ENCODE measurements at regions not wholly inside any gene's neighbourhood (a gene's known extent, or its start where the extent isn't known, plus 50 kb on each side); places are given as distances from the start of the nearest gene placed in this dataset.

DNA sequence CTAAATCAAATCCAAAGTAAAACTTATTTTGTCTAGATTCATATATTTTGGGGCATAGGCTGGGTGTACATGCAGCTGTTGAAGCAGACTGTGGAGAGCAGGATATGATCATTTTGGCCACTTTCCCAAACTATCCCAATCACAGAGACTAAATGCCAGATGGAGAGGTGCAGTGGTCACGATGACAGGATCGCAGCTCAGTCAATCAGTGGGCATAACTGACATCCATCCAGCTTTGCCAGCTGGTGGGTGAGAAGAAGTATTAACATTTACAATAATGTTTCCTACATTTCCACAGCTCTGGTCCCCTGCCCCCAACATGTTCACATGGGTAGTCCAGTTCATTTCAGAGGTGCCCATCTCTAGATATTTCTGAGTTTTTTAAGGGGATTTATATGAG, 255.5 kb upstream of the SESN3 start:
- no peak for DNase-seq (ENCODE audit: low read depth, low spot score)

DNA sequence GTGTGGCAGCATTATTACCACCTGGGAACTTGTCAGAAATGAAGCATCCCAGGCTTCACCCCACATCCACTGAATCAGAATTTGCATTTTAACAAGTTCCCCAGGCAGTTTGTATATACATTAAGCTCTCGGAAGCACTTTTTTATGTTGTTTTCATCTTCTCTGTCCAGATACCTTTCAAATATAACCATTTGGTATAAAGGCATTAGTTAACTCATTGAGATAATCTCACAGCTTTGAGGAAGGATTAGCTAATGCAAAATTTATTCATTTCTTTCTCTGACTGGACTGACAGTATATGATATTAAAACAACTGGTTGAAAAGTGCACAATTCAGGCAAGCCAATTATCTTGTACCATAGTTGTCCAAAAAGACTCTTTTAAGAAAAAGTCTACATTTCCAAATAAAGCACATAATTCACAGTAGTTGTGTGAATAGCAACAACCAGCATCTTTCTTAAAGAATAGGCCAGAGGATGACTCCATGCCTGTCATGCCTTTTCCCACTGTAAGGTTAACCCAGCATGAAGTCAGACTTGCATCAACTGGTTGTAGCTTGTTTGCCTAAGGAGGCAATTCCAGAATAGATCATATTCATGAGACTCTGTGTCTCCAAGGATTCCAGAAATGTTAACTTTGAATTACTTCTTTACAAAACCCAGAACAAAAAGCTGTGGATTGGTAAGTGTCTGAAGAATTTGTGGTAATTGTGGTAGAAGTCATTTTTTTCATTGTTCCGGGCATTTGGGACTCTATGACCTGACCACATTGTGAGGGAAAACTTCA, 254.3 kb upstream of the SESN3 start:
- DNase-seq (ENCODE audit: low read depth, low spot score), result no peak

DNA sequence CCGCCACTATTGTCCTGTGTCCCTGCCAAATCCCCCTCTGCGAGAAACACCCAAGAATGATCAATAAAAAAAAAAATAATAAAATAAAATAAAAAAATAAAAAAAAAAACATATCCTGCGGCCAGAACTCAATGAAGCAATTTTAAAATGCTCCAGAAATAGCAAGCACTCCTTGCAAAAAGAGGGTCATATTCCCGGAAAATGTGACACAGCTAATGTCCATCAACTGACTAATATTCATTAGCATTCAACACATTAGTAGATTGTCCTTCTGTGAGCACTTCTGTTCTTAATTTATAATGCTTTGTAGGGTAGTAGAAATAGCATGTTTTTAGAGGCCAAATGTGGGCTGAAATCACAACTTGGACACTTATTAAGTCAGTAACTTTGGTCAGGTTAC, 252.3 kb upstream of the SESN3 start:
- no peak for DNase-seq (ENCODE audit: low read depth, low spot score)

DNA sequence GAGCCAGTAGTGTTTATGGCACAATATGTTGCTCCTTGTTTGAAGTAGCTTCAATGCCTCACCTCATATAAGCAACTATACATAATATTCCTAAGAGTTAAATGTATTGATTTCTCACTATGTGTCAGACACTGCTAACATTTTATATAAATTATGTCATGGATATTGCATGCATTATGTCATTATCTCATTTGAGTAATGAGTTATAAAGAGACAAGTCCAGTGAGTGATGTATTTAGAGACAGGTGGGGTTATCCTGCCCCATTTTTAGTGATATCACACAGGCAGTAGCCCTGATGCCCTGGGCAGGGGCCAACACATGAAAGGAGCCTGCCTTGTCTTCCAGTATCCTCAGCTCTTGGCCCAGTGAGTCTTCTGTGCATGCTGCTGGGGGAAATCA, 247.0 kb upstream of the SESN3 start:
- no peak for DNase-seq (ENCODE audit: low read depth, low spot score)

DNA sequence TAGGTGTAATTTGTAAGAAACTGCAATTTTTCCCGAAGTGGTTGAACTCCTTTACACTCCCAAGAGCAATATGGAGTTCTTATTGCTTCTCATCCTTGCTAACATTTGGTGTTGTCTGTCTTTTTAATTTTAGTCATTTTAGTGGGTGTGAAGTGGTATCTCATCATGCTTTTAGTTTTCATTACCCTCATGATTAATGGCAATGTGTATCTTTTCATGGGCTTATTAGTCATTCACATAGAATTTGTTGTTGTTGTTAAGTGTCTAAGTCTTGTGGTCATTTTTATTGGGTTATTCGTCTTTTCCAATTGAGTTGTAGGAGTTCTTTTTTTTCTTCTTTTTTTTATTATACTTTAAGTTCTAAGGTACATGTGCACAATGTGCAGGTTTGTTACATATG, 238.3 kb upstream of the SESN3 start:
- no peak for DNase-seq (ENCODE audit: low read depth, low spot score)

DNA sequence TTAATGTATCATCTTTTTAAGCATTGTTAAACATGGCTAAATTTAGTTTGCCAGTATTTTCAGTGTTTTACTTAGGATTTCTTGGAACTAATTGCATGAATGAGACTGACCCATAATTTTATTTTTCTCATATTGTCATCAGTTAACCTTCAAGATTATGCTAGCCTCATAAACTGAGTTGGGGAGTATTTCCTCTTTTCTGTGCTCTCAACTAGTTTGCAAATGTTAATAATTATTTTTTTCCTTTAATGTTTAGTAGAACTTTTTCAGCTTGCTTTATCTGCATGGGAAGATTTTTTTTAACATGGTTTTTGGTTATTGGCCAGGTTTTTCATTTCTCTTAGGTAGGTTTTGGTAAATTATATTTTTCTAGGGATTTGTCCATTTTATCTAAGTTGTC, 235.4 kb upstream of the SESN3 start:
- no peak for DNase-seq (ENCODE audit: low read depth, low spot score)

DNA sequence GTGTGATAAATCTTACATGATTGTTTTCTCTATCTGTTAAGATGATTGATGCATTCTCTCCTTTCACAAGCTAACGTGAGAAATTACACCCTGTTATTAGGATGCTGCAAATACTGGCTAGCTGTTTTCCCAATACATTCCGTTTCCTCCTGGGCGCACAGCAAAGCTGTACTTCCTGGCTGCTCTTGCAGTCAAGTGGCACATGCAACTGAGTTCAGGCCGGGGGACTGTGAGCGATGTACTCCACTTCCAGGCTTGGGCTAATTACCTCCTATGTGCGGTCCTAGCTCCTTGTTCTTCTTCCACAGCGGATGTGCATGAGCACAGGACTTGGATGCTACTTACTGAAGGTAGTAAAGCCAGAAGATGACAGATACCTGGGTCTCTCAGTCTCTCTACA, 234.9 kb upstream of the SESN3 start:
- no peak for DNase-seq (ENCODE audit: low read depth, low spot score)

DNA sequence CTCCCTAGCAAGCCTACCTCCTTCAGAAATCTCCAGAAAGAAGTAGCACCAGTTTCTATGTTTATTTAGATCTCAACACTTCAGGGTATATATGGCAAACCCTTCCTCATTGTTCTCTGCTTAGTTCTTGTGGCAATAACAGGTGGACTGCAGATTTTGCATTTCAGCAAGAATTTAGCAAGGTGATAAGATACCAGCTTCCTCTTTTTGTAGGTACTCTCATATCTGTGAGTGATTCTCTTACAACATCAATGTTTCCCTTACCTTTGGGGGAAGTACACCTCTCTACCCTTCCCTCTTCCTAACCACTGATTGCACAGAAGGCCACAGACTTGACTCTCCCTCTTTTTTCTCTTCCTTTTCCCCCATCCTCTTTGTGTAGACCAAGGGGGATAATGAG, 230.9 kb upstream of the SESN3 start:
- DNase-seq (ENCODE audit: low read depth, low spot score), result no peak

DNA sequence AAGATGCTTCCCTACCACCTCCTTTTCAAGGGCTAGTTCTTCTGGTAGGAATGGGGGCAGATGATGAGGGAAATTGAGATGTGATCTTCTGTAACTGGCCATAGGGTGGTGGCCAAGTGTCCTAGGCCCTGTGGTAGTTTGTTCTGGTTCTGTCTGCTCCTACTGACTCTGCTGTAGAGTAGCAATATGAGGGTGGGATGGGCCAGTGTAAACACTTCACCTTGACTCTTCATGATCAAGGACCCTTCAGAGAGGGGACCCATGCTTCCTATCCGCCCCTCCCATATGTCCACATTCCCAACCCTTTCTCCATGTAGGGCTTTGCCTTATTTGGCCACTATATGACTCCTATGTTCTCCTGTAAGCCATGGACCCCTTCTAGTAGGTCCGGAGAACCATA, 230.3 kb upstream of the SESN3 start:
- DNase-seq (ENCODE audit: low read depth, low spot score), result no peak

DNA sequence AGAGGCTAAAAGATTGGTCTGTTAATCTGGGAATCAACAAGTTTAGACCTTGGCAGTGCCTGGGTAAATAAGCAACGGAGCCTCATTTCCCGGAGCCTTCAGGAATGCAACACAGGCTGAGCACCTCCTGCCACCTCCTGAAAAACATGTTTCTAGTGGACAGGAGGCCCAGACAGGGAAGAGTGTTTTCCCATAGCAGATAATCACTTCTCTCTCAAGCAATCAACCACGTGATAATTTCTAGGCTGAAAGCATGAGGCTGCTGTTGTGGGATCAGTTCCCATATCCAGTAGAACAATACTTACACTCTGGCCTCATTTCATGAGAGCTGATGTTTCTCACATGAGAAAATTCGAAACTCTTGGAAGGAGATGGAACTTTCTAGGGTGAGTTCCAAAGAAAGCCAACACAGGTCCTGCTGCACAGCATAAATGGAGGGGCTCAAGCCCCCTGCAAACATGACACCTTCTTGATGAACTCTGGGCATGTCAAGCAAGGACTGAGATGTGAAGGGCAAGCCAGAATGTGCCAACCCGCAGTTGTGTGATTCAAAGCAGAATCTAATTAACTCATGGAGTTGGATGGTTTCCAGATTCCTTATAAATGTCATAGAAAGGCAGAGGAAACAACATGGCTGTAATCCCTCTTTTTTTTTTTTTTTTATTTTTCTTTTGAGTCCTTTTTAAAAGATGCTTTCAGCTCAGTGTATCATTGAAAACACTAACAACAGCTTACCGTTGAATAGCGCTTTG, 228.5 kb upstream of the SESN3 start:
- no peak for DNase-seq (ENCODE audit: low read depth, low spot score)

DNA sequence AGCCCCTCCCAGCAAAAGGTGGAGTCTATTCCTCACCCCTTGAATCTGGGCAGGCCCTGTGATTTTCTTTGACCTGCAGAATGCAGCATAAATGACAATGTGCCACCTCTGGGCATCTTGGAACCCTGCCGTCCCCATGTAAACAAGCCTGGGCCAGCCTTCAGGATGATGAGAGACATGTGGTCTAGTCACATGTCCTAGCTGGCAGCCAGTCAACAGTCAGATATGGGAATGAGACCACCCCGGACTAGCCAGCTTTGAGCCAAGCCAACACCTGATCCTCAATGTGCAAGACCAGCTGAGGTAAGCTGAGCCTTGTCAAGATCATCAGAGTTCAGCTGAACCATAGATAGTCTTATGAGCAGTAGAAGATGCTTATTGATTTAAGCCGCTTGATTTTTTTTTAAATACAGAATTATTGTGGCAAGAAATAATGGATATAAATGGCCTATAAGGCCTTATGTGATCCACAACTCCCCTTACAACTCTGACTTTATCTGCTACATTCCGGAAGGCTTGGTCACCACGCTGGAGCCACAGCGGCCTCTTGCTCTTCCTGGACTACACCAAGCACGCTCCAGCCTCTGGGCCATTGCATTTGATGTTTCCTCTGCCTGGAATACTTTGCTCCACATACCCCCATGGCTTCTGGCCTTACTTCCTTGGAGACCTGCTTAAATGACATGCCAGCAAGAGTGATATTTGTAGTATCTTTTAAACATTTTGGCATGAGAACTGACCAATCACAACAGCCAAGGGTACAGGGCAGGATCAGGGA, 225.9 kb upstream of the SESN3 start:
- no peak for DNase-seq (ENCODE audit: low read depth, low spot score)

DNA sequence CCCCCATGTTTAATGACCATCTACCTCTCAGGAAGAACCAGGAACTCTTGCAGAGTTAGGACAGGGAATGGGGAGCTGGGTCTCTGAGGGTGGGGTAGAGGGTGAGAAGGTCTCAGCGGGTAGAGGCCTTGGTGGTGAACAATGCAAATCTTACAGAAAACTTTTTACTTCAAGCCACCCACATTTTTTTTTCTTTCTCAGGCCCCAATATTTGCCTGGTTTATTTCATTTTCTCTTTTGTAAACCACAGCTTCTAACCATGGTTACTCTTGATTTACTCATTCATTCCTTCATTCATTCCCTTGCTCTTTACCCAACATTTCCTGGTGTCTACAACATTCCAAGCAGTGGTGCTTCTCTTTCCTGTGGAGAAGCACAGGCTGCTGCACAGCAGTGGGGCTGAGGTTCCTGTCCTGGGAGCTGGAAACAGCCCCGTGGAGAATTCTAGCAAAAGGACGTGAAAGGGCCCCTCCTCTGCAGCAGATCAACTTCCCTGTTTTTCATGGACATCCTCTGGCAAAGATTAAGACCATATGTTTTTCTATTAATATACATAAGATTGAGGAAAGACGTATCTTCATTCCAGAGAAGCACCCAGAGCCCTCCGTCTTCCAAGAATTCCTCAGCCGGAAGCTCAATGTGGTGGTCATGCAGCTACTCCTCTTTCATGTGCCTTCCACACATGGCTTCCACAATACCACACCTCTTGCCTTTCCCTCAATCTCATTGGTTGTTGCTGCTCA, 224.4 kb upstream of the SESN3 start:
- DNase-seq (ENCODE audit: low read depth, low spot score), result no peak

DNA sequence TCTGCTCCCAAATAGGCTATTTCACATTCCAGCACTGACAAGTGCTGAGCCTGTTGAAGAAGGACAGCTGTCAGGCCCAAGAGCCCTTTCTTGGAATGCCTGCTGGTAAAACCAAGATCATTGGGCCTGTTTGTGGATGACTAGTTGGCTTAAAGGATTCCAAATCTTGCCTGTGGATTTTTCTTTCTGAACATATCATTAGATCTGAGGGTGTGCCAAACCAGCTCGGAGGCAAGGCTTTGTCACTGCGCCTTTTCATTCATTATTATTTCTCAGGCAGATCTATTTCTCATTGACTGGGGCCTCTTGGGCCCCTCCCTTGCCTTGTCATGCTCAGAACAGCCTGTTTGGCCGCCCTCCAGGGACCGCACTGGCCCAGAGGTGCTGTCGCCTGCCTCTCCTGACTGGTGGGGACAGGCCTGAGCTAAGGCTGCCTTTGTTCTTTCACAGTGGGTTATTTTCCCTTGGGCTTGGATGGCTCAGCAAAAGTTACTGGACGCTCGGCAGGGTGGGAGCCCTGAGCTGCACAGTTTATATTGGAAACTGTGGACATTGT, 222.7 kb upstream of the SESN3 start:
- DNase-seq (ENCODE audit: low read depth, low spot score), result no peak

DNA sequence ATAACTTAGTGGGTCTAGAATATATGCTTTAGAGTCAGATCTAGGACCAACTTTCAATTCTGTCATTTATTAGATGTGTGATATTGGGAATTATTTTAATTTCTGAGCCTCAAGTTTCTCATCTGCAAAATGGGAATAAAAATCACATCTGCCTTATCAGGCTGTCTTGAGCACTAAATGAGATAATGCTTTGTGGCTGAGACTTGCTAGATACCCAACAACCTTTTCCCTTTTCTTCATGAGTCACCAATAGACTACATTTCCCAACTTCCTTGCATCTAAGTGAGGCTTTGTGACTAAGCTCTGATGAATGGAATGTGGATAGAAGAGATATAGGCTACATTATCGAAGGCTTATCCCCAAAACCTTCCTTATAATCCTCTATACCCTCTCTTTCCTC, 220.7 kb upstream of the SESN3 start:
- no peak for DNase-seq (ENCODE audit: low read depth, low spot score)

DNA sequence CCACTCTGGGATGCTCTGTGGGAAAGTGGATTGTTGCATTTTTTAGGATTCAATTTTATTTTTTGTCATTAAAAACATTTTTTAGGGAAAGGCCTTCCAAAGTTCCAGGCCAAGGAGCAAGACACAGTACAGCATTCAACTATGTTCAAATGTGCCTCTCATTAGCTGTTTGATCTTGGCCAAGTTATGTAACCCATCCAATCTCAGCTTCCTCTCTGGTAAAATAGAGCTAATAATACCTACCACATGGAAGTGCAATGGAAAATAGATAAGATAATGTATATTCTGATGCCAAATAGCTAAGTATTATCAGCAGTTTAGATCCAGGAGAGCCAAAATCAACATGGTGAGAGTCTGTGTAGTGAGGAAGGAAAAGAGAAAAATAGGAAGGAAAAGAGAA, 220.3 kb upstream of the SESN3 start:
- no peak for DNase-seq (ENCODE audit: low read depth, low spot score)

DNA sequence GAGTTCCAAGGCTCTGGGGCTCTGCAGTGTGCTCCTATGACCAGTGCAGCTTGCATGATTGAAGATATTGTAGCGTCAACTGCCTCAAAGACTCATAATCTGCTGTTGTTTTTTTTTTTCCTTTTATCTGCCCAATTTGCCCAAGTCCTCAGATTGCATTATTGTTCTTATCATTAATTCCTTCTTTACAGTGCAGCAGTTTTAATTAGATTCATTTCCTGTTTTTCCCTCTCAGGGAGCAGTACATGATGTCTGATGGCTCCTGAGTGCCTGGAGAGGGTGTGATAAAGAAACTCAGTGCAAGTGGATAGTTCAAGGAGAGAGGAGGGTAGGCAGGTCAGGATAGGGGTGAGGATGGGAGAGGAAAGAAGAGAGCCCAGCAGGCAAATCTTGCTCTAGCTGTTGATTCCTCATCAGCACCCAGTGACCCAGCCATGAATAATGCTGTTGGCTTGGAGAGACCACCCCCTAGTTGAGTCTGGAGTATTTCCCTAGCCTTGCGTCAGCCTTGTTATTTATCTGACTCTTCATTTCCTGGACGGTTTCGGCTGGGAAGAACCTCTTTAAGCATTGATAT, 219.6 kb upstream of the SESN3 start:
- DNase-seq (ENCODE audit: low read depth, low spot score), result no peak

DNA sequence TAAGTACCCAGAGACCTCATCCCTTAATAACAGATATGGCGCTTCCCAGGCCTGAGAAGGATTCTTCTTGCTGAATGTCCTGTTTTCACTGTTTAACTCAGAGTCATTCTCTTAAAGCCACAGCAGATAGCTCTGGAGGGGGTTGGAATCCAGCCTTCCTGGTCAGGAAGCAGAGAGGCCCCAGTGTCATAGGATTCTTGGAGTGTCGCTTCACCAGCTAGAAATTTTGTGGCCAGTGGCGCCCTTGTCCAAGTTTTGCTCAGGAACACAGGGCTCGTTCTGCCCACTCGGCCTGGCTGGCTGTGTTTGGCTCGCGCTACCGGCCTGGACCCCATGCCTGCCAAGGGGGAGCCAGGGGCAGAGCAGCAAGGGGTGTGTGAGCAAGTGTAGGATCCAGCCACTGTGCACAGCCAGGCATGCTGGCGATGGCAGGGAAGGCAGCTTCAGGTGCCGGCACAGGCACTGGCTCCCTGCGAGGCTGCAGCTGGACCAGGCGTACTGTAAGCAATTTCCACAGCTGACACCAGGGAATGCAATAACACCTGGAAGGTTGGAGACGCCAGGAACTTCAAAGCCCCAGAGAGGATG, 214.8 kb upstream of the SESN3 start:
- DNase-seq (ENCODE audit: low read depth, low spot score), result no peak

DNA sequence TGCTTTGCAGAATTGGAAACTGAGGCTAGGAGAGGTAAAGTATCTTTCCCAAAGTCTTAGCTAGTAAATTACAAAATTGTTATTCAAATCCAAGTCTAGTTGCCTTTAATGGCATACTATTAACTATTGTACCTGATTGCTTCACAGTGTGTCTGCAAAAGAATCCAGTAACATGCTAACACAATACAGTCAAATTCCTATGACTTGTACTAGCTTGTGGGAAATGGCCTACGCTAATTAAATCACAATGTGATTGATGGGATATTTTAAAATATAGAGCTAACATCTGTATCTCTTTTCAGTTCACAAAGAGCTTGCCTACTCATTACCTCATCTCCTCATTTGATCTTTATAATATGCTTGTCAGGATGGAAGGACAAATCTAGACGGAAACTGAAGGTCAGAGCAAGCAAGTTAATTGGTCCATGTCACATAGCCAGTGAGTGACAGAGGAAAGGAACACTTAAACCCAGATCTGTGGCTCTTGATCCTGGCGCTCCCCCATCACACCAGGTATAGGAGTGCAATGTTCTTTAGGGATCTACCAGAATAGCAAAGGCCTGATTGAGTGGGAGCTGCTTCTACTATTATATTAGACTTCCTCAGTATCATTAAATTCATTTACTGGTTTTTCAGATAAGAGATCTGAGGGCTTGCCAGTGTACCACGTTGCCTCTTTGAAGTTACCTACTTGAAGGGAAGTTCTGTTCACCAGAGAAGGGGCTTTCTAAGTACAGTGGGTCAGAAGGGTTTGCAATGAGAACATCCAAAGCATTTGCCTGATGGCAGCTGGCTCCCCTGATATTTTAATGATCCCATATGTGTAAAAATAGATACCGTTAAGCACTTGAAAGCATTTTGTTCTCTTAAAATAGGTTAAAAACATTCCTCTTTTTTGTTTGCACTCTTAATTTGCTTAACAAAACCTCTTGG, 213.6 kb upstream of the SESN3 start:
- no peak for DNase-seq (ENCODE audit: low read depth, low spot score)

DNA sequence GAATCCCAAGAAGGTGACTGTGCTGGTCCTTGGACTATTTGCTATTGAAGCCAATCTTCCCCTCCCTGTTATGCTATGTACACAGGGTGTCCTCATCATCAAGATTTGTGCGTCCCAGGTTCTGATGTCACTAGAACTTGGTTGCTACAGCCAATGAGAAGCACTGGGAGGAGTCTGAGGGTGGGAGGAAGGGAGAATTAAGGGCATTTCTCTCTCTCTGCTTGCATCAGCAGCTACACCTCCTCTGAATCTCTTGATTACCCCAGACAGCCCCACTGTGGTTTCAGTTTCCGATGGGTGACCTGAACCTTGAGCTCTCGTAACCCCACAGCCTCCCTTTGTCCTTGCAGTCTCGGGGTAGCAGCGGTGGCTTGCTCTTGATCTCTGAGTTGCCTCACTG, 212.4 kb upstream of the SESN3 start:
- DNase-seq (ENCODE audit: low read depth, low spot score), result no peak
